Chondrocyte (in vitro differentiated cells): ENCODE measurements at regions not wholly inside any gene's neighbourhood (a gene's known extent, or its start where the extent isn't known, plus 50 kb on each side); places are given as distances from the start of the nearest gene placed in this dataset.
A peak's percentile ranks its signal among the peaks of the same experiment; 100 is the strongest.
"Not testable (repeated sequence)": the region's sequence is repeated elsewhere in the genome, so short reads cannot be mapped to it uniquely, and the experiment has no call there.

Experiments
- DNase-seq: peaks from one replicate; pipeline ENCODE4 v3.0.0; 2021; ENCODE audit warnings: mixed read lengths, low spot score
- H3K27ac Mint-ChIP-seq: one replicate; pipeline ENCODE4 v1.8.0; 2021; ENCODE audit warnings: mild to moderate bottlenecking, moderate library complexity, mixed read lengths; ENCODE audit not compliant: unreplicated experiment
- H3K27me3 Mint-ChIP-seq: 2 replicates; pipeline ENCODE4 v1.8.0; 2021; ENCODE audit warnings: low read depth, mixed read lengths
- H3K36me3 Mint-ChIP-seq: 2 replicates; pipeline ENCODE4 v1.8.0; 2021; ENCODE audit warnings: low read depth, mixed read lengths
- H3K4me1 Mint-ChIP-seq: 2 replicates; pipeline ENCODE4 v1.8.0; 2021; ENCODE audit warnings: low read depth, mild to moderate bottlenecking, mixed read lengths
- H3K4me3 Mint-ChIP-seq: one replicate; pipeline ENCODE4 v1.8.0; 2021; ENCODE audit warnings: mild to moderate bottlenecking, moderate library complexity, mixed read lengths; ENCODE audit not compliant: unreplicated experiment
- H3K9me3 Mint-ChIP-seq: 2 replicates; pipeline ENCODE4 v1.8.0; 2021; ENCODE audit warnings: low read depth, mixed read lengths
- TF ChIP-seq, protein P1 (sequence below): fragments of 200-600 bp; sonication (generic); IDR thresholded peaks from 2 replicates; pipeline ENCODE4 v1.5.0; 2021; ENCODE audit warnings: antibody characterized with exemption, mild to moderate bottlenecking, moderate library complexity

DNA sequence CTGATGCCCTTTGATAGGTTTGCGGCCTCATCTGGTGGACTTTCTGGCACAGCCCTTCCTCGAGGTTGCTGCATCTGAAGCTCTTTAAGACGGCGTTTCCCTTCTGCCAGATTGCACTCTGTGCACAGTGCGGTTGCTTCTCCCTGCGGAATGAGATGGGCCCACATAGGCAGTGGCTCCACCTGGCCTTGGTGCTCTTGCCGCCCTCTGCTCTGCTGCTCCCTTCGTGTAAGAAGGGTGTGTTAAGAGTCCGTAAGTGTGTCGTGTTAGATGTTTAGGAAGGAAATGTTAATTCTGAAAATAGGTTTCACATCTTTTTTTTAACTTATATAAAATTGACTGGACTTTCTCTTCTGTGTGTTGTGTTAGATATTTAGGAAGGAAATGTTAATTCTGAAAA, 240.3 kb downstream of the RTP5 start:
- H3K27me3 Mint-ChIP-seq, H3K9me3 Mint-ChIP-seq, H3K36me3 Mint-ChIP-seq, DNase-seq, H3K4me1 Mint-ChIP-seq, H3K27ac Mint-ChIP-seq, H3K4me3 Mint-ChIP-seq: not testable (repeated sequence)

DNA sequence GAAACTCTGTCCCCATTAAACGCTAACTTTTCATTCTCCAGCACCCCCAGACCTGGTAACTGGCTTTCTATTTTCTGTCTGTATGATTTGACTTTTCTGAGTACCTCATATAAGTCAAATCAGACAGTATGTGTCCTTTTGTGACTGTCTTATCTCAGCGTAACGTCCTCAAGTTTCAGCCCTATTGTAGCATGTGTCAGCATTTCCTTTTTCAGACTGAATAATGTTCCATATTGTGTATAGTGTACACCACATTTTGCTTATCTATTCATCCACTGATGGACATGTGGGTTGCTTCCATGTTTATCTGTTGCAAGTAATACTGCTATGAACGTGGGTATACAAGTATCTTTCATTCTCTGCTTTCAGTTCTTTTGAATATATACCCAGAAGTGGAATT, 242.4 kb downstream of the RTP5 start:
- not testable (repeated sequence) for H3K27ac Mint-ChIP-seq, H3K36me3 Mint-ChIP-seq, H3K9me3 Mint-ChIP-seq, H3K27me3 Mint-ChIP-seq, H3K4me3 Mint-ChIP-seq, H3K4me1 Mint-ChIP-seq, DNase-seq

DNA sequence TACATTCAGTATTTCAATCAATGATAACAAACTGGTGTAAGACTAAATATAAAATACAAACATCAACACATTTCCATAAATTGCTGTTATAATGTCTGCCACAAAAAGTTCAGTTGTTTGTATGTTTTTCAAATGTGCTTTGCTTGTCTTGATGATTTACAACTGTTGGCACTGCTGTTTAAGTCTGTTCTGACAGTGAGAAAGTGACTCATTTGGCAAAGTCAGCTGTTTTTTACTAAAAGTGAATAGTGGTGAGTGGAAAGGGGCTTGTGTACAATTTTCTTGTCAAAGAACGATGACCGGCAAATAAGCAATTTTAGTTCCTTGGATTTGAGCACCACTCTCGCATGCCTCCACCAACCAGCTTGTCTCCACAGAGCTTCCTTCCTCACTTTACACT, 244.0 kb downstream of the RTP5 start:
- H3K4me1 Mint-ChIP-seq, H3K36me3 Mint-ChIP-seq, H3K27me3 Mint-ChIP-seq, H3K27ac Mint-ChIP-seq, H3K9me3 Mint-ChIP-seq, H3K4me3 Mint-ChIP-seq, DNase-seq: not testable (repeated sequence)

DNA sequence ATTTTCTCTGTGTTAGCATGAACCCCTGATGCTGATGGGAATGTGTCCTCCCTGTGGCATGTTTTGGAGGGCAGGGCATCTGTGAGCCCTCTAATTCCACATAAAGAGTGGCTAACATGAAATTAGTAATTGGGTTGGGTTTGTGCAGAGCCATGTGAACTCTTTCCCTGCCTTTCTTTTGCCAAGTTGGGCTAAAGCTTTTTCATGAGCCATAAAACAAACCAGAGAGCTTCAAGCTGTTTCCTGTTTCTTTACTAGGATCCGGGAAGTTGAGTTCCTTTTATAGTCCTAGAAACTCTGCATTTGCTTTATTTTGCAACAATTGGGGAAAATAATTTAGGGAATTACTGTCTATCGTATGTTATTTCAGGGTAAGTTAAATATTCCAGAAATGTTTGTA, 247.1 kb downstream of the RTP5 start:
- DNase-seq, H3K4me1 Mint-ChIP-seq, H3K27me3 Mint-ChIP-seq, H3K9me3 Mint-ChIP-seq, H3K36me3 Mint-ChIP-seq, H3K4me3 Mint-ChIP-seq, H3K27ac Mint-ChIP-seq: not testable (repeated sequence)

DNA sequence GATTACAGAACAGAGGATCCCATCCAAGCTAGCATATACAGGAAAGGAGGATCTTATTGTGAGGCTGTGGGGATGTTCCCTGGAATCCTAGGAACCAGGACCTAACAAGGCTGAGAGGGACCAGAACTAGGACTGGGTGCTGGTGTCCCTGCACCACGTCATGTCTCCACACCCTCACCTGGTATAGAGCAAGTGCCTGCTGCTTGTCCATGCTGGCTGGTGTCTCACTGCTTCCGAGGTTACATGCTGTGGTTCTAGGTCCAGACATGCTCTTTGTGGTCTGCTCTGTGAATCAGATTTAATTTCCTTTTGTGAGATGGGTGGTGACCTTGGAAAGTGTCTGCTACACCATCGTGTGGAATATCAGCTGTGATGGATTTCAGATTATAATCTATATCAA, 247.8 kb downstream of the RTP5 start:
- not testable (repeated sequence) for H3K27me3 Mint-ChIP-seq, DNase-seq, H3K36me3 Mint-ChIP-seq, H3K9me3 Mint-ChIP-seq, H3K4me1 Mint-ChIP-seq, H3K4me3 Mint-ChIP-seq, H3K27ac Mint-ChIP-seq

DNA sequence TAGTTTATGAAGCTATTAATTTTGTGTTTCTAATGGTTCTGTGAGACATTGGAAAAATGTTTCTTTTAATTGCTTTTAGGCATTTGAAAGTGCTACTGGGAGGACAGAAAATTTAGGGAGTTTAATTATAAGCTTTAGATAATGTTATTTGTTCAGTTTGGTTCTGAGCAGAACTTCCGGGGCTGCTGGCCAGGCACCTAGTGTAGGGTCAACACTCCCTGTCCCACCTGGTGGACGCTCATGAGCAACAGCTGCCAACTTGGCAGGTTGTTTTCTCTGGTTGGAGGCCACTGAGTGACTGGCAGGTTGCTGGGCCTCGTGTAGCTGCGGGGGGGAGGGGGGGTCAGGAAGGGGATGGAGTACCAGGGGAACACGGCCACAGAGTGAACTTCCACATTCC, 250.2 kb downstream of the RTP5 start:
- not testable (repeated sequence) for DNase-seq, H3K36me3 Mint-ChIP-seq, H3K27ac Mint-ChIP-seq, H3K27me3 Mint-ChIP-seq, H3K4me3 Mint-ChIP-seq, H3K9me3 Mint-ChIP-seq, H3K4me1 Mint-ChIP-seq

DNA sequence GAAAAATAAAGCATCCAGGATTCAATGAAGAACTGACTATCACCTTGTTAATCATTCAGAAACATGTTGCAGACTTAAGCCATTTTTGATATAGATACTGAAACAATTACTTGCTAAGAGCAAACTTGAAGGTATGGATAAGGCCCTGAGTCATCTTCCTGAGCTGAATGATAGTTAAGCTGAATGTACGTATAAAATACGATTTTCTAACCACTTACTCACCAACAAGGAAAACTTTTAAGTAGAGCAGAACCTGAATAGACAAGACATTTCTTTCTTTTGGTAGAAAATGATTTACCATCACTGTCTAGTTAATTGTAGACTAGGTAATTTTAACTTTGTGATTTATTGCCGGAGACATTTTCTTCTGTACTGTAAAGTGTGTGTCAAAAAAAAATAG, 261.2 kb downstream of the RTP5 start:
- H3K9me3 Mint-ChIP-seq, H3K27ac Mint-ChIP-seq, H3K4me3 Mint-ChIP-seq, H3K36me3 Mint-ChIP-seq, H3K27me3 Mint-ChIP-seq, DNase-seq, H3K4me1 Mint-ChIP-seq: not testable (repeated sequence)

DNA sequence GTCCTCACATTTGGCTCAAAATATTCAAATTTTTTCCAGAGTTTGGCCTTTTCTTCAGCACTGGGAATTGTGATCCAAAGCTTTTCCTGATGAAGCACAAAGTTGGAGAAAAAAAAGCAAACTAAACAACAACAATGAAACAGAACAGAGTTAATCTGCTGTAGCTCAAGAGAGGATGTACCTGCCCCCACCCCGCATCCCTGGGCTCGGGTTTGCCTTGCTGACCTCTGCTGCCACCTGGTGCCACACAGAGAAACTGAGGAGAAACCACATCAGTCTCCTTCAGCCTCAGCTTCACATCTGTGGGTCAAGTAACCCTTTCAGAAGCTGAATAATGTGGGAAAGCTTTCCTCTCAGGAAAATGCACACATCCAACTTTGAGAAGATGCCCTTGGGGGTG, 290.4 kb downstream of the RTP5 start:
- H3K4me3 Mint-ChIP-seq, H3K9me3 Mint-ChIP-seq, DNase-seq, H3K27me3 Mint-ChIP-seq, H3K4me1 Mint-ChIP-seq, H3K36me3 Mint-ChIP-seq, H3K27ac Mint-ChIP-seq: not testable (repeated sequence)
- TF ChIP-seq, protein P1, sequence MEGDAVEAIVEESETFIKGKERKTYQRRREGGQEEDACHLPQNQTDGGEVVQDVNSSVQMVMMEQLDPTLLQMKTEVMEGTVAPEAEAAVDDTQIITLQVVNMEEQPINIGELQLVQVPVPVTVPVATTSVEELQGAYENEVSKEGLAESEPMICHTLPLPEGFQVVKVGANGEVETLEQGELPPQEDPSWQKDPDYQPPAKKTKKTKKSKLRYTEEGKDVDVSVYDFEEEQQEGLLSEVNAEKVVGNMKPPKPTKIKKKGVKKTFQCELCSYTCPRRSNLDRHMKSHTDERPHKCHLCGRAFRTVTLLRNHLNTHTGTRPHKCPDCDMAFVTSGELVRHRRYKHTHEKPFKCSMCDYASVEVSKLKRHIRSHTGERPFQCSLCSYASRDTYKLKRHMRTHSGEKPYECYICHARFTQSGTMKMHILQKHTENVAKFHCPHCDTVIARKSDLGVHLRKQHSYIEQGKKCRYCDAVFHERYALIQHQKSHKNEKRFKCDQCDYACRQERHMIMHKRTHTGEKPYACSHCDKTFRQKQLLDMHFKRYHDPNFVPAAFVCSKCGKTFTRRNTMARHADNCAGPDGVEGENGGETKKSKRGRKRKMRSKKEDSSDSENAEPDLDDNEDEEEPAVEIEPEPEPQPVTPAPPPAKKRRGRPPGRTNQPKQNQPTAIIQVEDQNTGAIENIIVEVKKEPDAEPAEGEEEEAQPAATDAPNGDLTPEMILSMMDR: peak; percentile 14

DNA sequence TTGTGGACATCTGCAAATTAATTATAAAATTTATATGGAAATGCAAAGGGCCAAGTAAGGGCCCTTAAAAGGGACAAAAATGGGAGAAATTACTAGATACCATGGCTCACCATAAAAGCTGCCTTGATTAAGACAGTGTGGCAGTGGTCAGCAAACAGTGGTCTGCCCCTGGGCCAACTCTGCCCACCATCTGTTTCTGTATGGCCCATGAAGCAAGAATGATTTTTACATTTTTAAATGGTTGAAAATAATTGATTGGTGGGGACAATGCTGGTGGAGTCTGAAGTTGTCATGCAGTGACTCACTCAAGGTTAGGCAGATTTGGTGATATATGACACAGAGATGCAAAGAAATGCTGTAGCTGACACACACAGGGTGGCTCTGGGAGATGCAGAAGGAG, 295.6 kb downstream of the RTP5 start:
- not testable (repeated sequence) for H3K4me1 Mint-ChIP-seq, H3K36me3 Mint-ChIP-seq, H3K9me3 Mint-ChIP-seq, H3K27me3 Mint-ChIP-seq, H3K27ac Mint-ChIP-seq, DNase-seq, H3K4me3 Mint-ChIP-seq

DNA sequence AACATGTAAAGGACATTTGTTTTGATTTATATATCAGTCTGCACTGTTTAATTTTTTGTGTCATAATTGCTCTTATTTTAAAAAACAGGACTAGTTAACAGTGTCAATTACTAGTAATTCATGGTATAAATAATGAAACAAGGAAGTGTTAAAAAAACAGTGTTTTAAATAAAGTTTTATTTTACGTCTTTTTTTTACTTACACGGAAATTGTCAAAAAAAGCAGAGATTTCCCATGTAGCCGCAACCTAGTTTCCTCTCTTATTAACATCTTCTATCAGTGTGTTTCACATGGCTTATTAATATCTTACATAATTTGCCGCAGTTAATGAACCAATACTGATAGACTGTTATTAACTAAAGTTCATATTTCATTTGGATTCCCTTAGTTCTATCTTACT, 301.8 kb downstream of the RTP5 start:
- not testable (repeated sequence) for H3K4me1 Mint-ChIP-seq, DNase-seq, H3K36me3 Mint-ChIP-seq, H3K27me3 Mint-ChIP-seq, H3K4me3 Mint-ChIP-seq, H3K9me3 Mint-ChIP-seq, H3K27ac Mint-ChIP-seq
